ENCODE measurements at regions not wholly inside any gene's neighbourhood (a gene's known extent, or its start where the extent isn't known, plus 50 kb on each side); places are given as distances from the start of the nearest gene placed in this dataset.

GRCh38 chr10:130579913-130580312 is 443.7 kb downstream of the GLRX3 start:
- TF ChIP-seq POLR2A (IDR thresholded peaks at IDR 0.05) = no peak
- TF ChIP-seq, protein P1, sequence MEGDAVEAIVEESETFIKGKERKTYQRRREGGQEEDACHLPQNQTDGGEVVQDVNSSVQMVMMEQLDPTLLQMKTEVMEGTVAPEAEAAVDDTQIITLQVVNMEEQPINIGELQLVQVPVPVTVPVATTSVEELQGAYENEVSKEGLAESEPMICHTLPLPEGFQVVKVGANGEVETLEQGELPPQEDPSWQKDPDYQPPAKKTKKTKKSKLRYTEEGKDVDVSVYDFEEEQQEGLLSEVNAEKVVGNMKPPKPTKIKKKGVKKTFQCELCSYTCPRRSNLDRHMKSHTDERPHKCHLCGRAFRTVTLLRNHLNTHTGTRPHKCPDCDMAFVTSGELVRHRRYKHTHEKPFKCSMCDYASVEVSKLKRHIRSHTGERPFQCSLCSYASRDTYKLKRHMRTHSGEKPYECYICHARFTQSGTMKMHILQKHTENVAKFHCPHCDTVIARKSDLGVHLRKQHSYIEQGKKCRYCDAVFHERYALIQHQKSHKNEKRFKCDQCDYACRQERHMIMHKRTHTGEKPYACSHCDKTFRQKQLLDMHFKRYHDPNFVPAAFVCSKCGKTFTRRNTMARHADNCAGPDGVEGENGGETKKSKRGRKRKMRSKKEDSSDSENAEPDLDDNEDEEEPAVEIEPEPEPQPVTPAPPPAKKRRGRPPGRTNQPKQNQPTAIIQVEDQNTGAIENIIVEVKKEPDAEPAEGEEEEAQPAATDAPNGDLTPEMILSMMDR (IDR thresholded peaks at IDR 0.05) = no peak
